OCI-LY7 (cell line): ENCODE measurements at regions not wholly inside any gene's neighbourhood (a gene's known extent, or its start where the extent isn't known, plus 50 kb on each side); places are given as distances from the start of the nearest gene placed in this dataset.

Source experiments
- BruUV-seq: library from RNA; stranded (reverse); fragments of 400-500 nt; replicated peaks from 2 replicates; lab custom pipeline; 2021; lab: Mats Ljungman, UMichigan
- CTCF ChIA-PET: fragments of 300-600 bp; sonication (Branson Sonifier 250); formaldehyde crosslinking; loops from one replicate; lab custom pipeline; 2022; ENCODE audit warnings: antibody characterized with exemption; ENCODE audit not compliant: unreplicated experiment; lab: Charles Lee
- POLR2A ChIA-PET: fragments of 300-600 bp; sonication (Branson Sonifier 250); formaldehyde crosslinking; loops from one replicate; lab custom pipeline; 2022; ENCODE audit warnings: antibody characterized with exemption; lab: Charles Lee
- DNase-seq: peaks from one replicate; pipeline ENCODE4 v3.0.0-alpha.2; 2015; ENCODE audit warnings: low spot score
- H2AFZ ChIP-seq: fragments of 200-600 bp; sonication (generic), shearing (Covaris generic); 2 replicates; pipeline ENCODE4 v1.6.1; 2014; ENCODE audit warnings: mild to moderate bottlenecking, antibody characterized with exemption, low read length, moderate library complexity
- H3K27ac ChIP-seq: fragments of 200-600 bp; sonication (generic); 2 replicates; pipeline ENCODE4 v1.5.1; 2014; ENCODE audit warnings: mixed run types, low read depth, mild to moderate bottlenecking, moderate library complexity, low read length, inconsistent platforms; ENCODE audit not compliant: poor library complexity, severe bottlenecking
- H3K36me3 ChIP-seq: fragments of 200-600 bp; sonication (generic); 2 replicates; pipeline ENCODE4 v1.6.1; 2014; ENCODE audit warnings: mild to moderate bottlenecking, antibody characterized with exemption, low read length, moderate library complexity, mixed read lengths; ENCODE audit not compliant: insufficient read depth
- H3K4me1 ChIP-seq: fragments of 200-600 bp; sonication (generic); 2 replicates; pipeline ENCODE4 v1.5.1; 2014; ENCODE audit warnings: mild to moderate bottlenecking, low read length; ENCODE audit not compliant: insufficient read depth, poor library complexity, severe bottlenecking
- H3K4me2 ChIP-seq: fragments of 200-600 bp; sonication (generic); 2 replicates; pipeline ENCODE4 v1.6.1; 2014; ENCODE audit warnings: mild to moderate bottlenecking, low read length
- H3K4me3 ChIP-seq: fragments of 200-600 bp; sonication (generic); 2 replicates; pipeline ENCODE4 v1.5.1; 2014; ENCODE audit warnings: mild to moderate bottlenecking, low read depth, low read length; ENCODE audit not compliant: poor library complexity, severe bottlenecking
- H3K79me2 ChIP-seq: fragments of 200-600 bp; sonication (generic); 2 replicates; pipeline ENCODE4 v1.6.1; 2016; ENCODE audit warnings: low read depth, mild to moderate bottlenecking, low read length, moderate library complexity, mixed read lengths; ENCODE audit not compliant: insufficient read depth
- H3K9me2 ChIP-seq: fragments of 200-600 bp; sonication (generic); 2 replicates; pipeline ENCODE4 v1.6.1; 2016; ENCODE audit warnings: mild to moderate bottlenecking, low read length, mixed read lengths; ENCODE audit not compliant: insufficient read depth
- H3K9me3 ChIP-seq: fragments of 200-600 bp; sonication (generic); 2 replicates; pipeline ENCODE4 v1.6.1; 2014; ENCODE audit warnings: mild to moderate bottlenecking, mixed run types, low read length, mixed read lengths
- H4K20me1 ChIP-seq: fragments of 200-600 bp; sonication (generic); 2 replicates; pipeline ENCODE4 v1.6.1; 2014; ENCODE audit warnings: mild to moderate bottlenecking, antibody characterized with exemption, low read length, moderate library complexity, mixed read lengths; ENCODE audit not compliant: insufficient read depth
- CTCF ChIP-seq: fragments of 200-600 bp; sonication (generic); conservative IDR thresholded peaks from 2 replicates; pipeline ENCODE4 v1.5.1; 2014; ENCODE audit warnings: mild to moderate bottlenecking, antibody characterized with exemption, low read length, moderate library complexity, mixed read lengths
- EZH2phosphoT487 ChIP-seq: fragments of 200-600 bp; sonication (generic); IDR thresholded peaks from 2 replicates; pipeline ENCODE4 v1.6.1; 2018; ENCODE audit warnings: low read depth, borderline replicate concordance, mild to moderate bottlenecking, mixed run types, antibody characterized with exemption, low read length, moderate library complexity, mixed read lengths
- intact Hi-C: fragments of 100-400 bp; cut with micrococcal nuclease; formaldehyde crosslinking; loops from one replicate; pipeline ENCODE4 v1.10.0; 2022; ENCODE audit not compliant: unreplicated experiment

- Histone ChIP-seq H2AFZ (no peak overlapping the region), H3K27ac (no peak overlapping the region), H3K9me2 (no peaks in the 10 kb centered on the region), H3K4me3 (no peak overlapping the region), H3K4me1 (no peaks in the 10 kb centered on the region), H3K4me2 (no peak overlapping the region), H3K9me3 (no peaks in the 10 kb centered on the region), H3K36me3 (no peaks in the 10 kb centered on the region), H3K79me2 (no peaks in the 10 kb centered on the region), H4K20me1 (no peaks in the 10 kb centered on the region)
- intact Hi-C loops, result no loop called here
- BruUV-seq, result no TSS peak
- TF ChIP-seq EZH2phosphoT487, result no peak
- TF ChIP-seq CTCF, result no peak
- POLR2A ChIA-PET, result no interaction called here
- CTCF ChIA-PET, result no interaction called here
- DNase-seq, result no peak
Measured at GRCh38 chr16:27679899-27680298, 130.0 kb downstream of the KATNIP start.

- ChIA-PET POLR2A (no interaction called here), CTCF (no interaction called here)
- H3K4me2 ChIP-seq, result no peak overlapping the region
- H3K27ac ChIP-seq, result no peak overlapping the region
- no peaks in the 10 kb centered on the region for H3K4me1 ChIP-seq
- no peaks in the 10 kb centered on the region for H4K20me1 ChIP-seq
- no peak for DNase-seq
- H3K36me3 ChIP-seq, result no peaks in the 10 kb centered on the region
- intact Hi-C loops, result no loop called here
- no peaks in the 10 kb centered on the region for H3K9me3 ChIP-seq
- no peaks in the 10 kb centered on the region for H3K79me2 ChIP-seq
- H3K4me3 ChIP-seq, result no peak overlapping the region
- H2AFZ ChIP-seq, result no peak overlapping the region
- BruUV-seq, result no TSS peak
- no peak for TF ChIP-seq EZH2phosphoT487
- TF ChIP-seq CTCF, result no peak
- no peaks in the 10 kb centered on the region for H3K9me2 ChIP-seq
Measured at GRCh38 chr16:27681681-27682080, 131.7 kb downstream of the KATNIP start.

- TF ChIP-seq EZH2phosphoT487 (no peak), CTCF (no peak)
- Histone ChIP-seq H3K79me2 (no peaks in the 10 kb centered on the region), H3K36me3 (no peaks in the 10 kb centered on the region), H3K27ac (no peak overlapping the region), H2AFZ (no peak overlapping the region), H3K4me1 (no peaks in the 10 kb centered on the region), H4K20me1 (no peaks in the 10 kb centered on the region), H3K9me3 (no peaks in the 10 kb centered on the region), H3K9me2 (no peaks in the 10 kb centered on the region), H3K4me3 (no peak overlapping the region), H3K4me2 (no peak overlapping the region)
- no peak for DNase-seq
- intact Hi-C loops, result no loop called here
- ChIA-PET POLR2A (no interaction called here), CTCF (no interaction called here)
- no TSS peak for BruUV-seq
Measured at GRCh38 chr16:27684047-27684446, 134.1 kb downstream of the KATNIP start.
